ENCODE measurements at regions not wholly inside any gene's neighbourhood (a gene's known extent, or its start where the extent isn't known, plus 50 kb on each side); places are given as distances from the start of the nearest gene placed in this dataset.
A peak's percentile ranks its signal among the peaks of the same experiment; 100 is the strongest.
"Not testable (repeated sequence)": the region's sequence is repeated elsewhere in the genome, so short reads cannot be mapped to it uniquely, and the experiment has no call there.

DNA sequence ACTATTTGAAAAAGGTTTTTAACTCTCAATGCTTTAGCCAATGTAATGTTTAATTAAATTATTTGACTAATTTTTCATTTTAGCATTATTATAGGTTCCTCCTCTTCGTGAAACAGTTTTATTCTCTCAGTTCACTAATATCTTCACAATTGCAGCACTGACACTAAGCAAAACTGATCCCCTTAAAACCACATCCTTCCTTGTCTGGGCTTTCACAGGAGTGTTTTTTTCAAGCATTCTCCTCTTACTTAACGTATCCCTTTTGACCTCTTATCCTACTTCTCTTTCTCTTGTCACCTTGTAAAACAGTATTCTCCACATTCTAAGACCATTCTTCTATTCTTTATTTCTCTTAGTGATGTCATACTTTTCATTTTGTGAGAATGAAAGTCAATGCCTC is 112.8 kb downstream of the DSC3 start:
- no peak for DNase-seq

DNA sequence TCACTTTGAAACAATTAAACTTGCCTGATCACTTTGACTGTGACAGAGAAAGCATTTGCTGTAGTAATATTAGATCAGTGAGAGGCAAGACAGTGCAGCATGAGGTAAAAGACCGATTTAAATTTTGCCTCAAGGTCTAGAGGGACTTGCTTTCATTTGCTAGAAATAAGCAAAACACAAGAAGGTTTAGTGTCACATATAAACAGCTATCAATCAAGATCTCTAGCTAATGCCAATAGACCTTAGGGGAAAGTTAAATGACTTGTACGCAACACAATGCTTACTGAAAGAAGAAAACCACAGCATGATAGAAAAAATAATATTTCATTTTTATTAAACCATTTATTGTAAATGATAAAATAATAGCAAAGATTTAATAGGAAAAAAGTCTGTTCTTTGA is 113.5 kb downstream of the DSC3 start:
- no peak for DNase-seq

DNA sequence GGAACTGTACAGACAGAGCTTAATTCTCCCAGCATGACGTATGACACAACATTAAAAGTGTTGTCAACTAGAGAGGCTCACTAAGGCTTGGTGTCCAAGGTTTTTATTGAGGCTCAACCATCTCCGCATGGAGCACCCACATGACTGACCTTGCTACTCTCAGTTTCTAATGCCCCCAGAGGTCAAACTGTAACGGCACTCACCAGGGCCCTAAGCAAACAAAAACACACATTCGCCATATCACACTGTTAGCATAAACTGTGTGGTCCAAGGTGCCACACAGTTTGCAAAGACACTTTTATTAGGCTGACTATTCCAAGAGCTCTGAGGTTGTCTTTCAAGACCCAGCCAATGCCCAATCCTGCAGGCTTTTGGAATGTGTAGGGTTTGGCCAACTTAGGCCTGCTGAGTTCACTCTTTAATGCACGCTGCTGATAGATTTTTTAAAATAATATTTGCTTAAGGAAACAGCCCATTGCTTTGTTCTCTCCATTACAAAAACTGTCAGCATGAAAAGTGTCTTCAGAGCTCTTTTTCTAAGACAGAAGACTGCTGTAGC is 114.9 kb downstream of the DSC3 start:
- no peak for DNase-seq

DNA sequence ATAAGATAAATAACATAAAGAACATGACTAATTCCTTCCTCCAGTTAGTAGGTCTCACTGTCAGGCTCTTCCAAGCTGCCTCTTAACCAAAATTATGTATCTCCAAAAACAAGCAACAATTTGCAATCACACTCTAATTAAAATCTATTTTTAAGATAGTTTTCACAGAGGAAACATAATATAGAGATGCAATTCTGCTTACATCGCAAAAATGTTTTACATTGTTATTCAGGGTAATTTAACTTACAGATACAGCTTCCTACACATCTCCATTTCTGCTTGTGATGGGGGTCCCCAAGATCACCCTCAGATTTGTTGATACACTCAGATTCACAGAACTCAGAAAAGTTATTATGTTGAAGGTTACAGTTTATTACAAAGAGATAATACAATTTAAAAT is 115.5 kb downstream of the DSC3 start:
- DNase-seq, result no peak

DNA sequence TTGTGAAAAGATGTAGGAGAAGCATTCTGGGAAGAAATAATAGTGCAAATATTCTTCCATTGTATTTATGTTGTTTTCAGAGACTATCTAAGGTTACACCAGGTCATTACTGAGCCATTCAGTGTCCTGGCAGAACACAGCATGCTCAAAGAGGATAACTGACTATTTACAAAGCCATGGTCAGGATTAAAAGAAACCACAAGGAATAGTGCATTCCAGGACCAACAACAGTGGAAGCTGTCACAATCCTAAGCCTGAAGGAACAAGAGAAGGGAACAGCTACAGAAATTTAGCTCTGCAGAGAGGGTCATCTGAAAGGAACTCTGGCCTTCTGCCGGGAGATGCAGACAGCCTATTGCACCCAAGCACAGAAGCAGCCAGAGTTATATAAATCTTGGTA is 116.7 kb downstream of the DSC3 start:
- DNase-seq, result no peak

DNA sequence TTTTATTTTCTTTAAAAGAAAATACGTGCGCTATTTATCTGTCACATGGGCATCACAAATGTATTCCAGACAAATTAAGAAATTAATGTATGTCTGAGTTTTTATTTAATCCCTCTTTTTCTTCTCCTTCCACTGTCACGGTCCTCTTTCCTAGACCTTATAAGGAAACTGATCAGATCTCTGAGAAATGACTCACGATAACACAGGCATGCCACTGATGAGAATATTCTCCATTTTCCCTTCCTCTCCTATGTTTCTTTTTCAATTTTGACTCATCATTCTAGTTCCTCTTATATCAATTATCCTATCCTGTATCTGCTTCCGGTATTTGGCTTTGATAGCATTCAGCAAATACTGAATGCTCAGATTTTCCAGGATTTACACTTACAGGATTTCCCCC is 121.8 kb downstream of the DSC3 start:
- DNase-seq, result no peak

DNA sequence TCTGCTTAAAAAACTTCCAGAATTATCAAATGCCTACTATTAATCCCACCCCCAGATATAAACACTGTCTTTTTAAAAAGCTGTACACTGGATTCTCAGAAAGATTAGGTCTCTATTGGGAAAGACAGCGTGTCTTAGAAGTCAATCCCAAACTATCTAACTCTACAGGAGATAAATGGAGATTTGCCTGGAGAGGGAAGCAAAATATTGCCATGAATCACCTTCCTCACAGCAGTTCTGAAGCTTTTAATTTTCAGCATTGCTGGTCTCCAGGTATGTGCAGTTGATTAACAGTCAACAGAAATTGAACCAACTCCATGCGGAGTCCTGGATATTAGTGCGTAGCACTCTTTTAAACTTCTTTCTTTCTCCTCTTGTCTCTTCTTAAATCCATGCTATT is 122.2 kb downstream of the DSC3 start:
- no peak for DNase-seq

DNA sequence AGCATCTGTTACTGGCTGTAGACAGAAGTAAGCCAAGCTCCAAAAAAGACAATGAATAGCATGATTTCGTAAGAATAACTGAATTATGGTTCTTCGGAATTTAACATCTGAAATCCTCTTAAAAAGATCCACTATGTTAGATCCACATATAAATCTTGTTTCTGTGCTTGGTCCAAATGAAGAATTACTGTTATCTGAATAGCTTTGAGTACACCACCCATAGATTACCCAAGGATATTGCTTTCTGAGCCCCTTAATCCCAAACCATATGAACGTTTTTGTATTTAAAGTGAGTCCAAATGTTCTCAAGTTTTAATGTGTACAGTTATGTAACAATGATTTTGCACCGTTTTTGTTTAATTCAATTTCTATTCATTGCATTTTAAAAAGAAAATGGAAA is 124.9 kb downstream of the DSC3 start:
- no peak for DNase-seq

DNA sequence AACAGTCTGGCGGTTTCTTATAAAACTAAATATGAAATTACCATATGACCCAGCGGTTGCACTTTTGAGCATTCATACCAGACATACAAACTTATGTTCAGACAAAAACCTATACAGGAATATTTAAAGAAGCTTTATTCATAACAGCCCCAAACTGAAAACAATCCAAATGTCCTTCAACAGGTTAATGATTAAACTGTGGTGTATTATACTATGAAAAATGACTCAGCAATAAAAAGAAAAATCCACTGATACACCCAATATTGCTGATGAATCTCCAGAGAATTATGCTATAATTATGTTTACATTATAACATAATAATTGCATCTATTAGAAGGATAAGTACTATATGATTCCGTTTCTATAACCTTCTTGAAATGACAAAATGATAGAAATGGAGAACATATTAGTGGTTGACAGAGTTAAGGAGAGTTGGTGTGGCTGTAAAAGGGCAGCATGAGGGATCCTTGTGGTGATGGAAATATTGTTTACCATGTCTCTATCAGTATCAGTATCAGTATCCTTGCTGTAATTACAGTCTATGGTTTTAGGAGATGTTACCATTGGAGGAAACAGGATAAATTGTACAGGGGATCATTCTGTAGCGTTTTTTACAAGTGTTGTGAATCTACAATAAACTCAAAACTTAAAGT is 127.1 kb downstream of the DSC3 start:
- DNase-seq, result no peak

DNA sequence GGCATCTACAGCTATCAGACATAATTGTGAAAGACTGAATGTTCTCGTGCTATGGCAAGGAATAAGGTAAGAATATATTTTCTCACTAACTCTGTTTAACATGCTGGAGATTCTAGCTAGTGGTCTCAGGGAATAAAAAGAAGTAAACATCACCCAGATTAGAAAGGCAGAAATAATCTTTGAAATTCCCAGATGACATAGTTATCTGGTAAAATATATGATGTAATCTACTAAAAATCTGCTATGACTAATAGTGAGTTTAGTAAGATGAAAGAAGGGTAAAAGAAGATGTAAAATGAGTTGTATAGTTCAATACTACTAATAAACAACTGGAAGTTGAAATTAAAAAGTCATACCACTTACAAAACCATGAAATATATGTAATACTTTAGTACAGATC is 134.2 kb downstream of the DSC3 start:
- no peak for DNase-seq

DNA sequence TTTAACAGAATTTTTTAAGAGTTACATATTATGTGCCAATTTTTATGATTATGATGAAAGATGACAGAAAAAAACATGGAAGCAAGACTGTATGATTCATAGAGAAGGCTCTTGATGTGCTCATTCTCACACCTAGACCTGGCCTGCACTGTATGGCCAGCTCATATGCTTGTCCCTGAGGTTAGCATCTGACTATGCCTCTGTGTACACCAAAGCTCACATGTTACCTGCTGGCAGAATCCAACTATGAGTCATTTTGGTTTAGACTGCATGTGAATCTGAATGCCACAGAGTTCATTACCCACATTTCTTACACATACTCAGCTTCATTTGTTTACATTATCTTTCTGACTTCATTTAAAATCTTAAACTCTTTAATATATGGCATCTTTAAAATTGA is 139.0 kb downstream of the DSC3 start:
- peak; percentile 7 for DNase-seq

DNA sequence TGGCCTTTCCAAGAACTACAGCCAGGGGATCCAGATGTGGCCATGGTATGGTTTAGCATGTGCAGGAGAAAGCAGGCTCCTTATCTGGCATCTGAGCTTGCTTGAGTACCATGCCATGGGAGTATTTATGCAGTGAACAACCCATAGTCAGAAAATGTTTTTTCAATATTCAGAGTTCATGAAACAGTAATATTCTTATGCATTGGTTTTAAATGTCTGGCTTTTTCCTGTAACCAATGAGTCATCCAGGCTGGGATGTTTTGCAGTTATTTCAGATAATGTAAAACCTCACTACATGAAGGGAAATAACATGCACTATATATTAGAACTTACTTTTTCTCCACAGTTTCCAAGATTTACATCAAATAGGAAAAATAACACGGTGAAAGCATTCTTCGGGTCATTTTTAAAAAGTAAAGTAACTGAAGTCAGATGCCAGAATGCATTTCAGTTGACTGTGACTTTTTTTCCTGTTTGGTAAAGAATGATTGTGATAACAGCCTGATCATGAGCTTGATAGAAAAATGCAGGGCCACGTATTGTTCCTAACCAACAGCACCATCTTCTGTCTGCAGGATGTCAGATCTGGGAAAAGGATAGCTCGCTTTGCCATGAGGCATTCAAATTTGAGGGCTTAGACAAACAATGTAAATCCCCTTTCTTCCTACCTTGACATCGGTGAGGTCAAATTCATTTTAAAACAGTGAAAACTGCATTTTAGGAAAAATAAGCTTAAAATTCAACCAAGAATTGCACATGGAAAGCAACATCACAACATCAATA is 152.8 kb downstream of the DSC3 start:
- no peak for DNase-seq

DNA sequence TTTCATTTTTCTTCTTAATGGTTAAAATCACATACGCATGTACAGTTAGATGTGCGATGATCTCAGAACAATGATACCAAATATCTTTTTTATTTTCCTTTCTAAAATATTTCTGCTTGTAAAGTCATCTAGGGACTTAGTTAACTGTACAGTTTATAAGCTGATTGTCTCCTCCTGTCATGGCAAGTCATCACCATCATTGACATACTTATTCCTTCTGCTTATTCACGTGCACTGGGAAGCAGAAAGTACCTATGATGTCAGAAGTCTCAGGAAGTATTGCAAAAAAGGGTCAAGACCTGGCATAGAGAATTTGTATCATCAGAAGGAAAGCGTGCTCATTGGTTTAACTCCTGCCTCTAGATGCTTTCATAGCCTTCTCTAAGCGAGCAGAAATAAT is 154.2 kb downstream of the DSC3 start:
- no peak for DNase-seq

DNA sequence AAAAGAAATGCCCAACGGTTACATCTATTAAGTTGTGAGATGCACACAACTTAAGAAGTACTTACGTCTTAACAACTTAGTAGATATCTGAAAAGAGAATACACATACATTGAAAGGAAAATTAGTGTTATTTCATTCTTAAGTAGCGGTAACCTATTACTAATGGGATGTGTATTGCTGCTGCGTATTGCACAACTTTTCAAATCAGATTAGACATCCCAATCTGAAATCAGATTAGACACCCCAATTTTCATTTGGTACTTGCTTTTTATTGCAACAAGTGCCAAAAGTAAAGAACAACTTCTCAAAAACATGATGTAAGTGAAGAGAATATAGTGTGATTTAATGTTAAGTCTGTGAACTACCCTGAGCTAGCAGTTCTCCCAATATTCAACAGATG is 155.5 kb downstream of the DSC3 start:
- no peak for DNase-seq

DNA sequence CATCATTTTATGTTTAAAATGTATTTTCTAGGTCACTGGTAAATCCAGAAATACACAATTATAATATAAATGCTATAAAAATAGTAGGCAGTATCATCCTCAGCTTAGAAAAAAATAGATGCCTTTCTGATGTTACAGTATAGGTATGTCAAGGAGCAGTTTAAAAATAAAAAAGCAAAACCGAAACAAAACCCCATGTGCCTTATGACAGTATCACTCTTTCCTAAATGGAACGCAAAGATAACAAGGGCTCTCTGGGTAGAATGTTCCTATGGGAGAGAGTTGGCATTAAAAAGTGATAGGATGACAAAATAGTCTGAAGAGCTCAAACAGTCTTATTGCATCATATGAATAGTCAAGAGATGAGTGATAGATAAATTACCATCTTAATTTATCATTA is 172.1 kb downstream of the DSC3 start:
- no peak for DNase-seq

DNA sequence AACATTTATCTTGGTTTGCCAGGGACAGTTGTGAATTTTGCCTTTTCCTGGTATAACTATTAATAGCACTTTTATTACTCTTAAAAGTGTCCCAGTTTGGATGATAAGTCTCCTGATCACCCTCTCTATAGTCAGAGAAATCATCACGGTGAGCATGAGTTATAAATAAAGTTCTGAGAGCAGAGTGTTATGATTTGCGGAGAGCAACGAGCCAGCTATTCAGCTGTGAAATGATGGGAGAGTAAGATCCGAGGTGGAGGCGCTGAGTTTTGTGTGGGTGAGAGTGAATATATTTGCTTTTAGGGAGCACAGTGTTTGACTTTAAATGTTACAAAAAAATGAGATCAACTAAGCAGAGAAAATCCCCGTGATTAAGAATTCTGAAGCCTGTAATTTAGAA is 179.6 kb downstream of the DSC3 start:
- DNase-seq, result no peak

DNA sequence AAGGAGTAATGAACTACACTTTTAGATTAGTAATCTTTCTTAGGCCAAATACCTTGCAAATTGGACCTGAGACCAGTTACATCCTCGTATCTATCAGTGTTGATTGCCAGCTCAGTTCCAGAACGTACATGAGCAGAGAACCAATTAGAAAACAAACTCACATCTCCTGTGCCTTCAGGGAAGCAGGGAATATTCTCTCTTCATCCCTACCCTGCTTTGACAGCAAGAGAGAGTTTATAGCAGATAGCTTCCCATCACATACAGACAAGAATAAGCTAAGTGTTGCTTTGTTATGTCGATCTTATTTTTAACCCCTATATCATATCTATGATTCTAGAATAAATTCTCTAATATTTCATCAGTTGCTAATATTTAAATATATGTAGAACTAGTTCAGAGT is 181.8 kb downstream of the DSC3 start:
- DNase-seq, result no peak

DNA sequence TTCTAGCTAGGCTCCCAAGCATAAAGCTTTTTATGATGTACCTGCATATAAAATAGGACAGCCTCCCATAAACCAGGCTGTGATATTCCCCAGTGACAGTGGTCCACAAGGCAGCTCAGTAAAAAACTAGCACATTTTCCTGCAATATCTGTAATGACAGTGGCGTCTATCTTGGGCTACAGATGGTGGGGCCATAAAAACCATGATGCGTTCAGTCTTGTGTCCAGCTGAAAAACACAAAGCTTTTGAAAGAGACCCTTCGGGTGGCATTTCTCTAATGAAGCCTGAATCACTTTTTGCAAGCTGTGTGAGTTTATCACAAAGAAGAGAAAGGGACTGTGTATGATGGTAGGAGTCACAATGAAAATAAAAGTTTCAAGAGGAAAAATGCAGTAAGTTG is 183.5 kb downstream of the DSC3 start:
- DNase-seq, result no peak

DNA sequence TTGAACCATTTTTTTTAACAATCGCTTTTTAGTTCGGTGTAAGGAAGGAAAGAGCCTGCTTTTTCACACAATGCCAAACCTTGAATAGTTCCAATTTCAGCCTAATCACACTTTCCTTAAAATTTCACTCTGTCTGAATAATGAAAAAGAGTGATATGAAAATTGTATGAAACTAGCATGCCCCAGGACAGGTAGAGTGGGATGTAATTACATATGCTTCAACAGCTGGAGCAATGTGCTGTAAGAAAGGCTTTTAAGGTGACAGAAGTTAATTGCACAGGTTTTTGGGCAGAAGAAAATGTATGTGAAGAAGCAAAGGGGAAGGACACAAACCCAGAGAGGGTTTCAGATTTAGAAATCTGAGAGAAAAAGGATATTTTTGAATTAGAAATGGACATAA is 184.0 kb downstream of the DSC3 start:
- DNase-seq, result no peak

DNA sequence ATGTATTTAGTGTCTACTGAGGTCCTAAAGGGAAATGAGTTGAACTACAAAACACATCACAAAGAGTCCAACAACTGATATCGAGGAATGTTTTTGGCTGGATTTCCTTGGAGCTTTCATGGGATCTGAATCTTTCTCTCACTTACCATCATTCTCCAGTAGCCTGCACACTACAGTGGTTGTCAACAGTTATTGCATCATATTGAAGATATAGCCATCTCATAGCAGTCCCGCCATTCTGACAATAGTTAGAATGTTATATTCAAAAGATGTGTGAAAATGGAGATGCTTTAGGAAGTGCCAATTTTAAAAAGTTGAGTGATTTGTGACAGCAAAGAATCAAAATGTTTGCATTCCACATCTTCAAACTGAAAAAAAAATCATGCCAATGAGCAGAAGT is 186.8 kb downstream of the DSC3 start:
- DNase-seq, result no peak

DNA sequence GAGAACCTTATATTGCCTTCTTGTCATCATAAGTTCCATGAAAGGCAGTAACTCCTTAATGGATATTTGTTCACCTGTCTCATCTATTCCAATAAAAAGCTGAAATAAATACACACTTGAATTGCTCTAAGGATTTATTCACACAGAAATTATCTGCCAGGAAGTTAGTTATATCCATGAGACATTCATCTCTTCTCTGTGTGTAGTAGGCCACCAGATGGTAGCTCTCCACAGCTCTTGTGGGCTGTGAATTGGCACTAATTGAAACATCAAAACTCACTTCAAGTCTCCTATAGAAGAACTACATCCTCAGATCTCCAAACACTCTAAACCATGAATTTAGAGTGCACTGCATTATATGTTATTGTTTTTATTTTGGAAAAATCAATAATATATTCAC is 189.6 kb downstream of the DSC3 start:
- no peak for DNase-seq

DNA sequence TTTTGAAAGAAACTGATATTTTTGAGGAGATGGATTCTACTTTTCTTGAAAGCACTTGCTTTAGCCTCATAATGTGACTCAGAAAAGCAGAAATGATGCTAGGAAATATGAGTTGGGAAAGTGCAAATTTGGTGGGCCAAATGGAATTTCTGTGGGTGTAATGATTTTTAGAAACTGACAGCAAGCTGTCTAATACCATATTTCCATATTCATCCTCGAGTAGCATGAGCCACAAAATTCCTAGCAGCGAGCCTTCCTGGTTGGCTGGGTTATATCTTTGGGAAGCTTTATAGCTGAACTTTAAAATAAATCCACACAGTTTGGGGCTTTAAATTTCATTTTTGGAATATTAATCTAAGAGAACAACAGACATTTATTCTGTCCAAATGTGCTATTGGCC is 190.0 kb downstream of the DSC3 start:
- no peak for DNase-seq

DNA sequence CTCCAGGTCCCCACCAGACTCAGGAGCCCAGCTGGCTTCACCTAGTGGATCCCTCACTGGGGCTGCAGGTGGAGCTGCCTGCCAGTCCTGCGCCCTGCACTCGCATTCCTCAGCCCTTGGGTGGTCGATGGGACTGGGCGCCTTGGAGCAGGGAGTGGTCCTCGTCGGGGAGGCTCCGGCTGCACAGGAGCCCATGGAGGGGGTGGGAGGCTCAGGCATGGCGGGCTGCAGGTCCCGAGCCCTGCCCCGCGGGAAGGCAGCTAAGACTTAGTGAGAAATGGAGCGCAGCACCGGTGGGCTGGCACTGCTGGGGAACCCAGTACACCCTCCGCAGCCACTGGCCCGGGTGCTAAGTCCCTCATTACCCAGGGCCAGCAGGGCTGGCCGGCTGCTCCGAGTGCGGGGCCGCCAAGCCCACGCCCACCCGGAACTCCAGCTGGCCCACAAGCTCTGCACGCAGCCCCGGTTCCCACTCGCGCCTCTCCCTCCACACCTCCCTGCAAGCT is 203.4 kb downstream of the DSC3 start:
- not testable (repeated sequence) for DNase-seq

DNA sequence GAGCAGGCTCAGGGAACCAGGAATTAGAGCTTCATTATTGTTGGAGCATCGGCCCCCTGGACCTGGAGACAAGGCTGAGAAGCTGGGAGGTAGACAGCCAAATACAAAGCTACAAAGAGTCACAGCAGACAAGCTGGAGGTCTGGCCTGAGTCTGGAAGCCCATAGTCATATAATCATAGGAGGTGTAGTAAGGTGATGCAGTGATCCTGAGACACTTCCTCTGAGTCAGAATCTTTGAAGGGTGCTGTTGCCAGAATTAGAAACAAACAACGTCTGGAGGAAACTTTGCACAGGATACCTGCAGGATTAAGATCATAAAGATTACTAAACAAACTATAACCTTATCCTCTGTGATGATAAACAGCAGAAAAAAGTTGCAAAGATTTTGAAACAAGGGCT is 213.8 kb downstream of the DSC3 start:
- DNase-seq, result no peak

DNA sequence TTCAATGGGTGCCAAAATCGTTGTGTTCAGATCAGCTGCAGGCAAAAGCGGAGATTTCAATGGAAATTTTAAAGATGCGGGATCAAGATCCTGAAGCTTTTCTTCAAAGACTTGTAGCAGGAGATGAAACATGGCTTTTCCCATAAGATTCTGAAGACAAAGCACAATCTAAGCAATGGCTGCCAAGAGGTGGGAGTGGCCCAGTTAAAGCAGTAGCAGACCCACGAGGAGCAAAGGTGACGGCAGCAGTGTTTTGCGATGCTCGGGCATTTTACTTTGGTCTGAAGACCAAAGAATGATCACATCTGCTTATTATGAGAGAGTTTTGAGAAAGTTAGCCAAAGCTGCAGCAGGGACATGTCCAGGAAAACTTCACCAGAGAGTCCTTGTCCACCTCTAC is 222.9 kb downstream of the DSC3 start:
- no peak for DNase-seq
